ENCODE measurements at regions not wholly inside any gene's neighbourhood (a gene's known extent, or its start where the extent isn't known, plus 50 kb on each side); places are given as distances from the start of the nearest gene placed in this dataset.

DNA sequence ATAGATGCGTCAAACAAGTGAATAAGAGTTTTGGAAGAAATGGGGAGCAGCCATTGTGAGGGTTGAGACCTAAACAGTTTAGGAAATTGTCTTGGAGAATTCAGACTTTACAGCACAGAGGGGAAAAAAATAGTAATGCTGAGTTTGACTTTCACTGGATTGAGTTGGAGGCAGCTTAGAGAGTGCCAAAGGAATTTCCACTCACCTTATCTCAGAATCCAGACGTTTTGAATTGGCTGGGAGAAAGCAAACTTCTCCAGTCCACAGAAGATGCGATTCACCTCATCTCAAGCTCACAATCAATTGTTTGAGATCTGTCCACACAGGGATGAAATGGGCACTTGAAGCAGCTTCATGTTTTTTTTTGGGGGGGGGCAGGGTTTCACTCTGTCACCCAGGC lies 663.5 kb upstream of the SALL1 start:
- no peak for TF ChIP-seq POLR2A (IDR thresholded peaks at IDR 0.05)
- TF ChIP-seq, protein P1, sequence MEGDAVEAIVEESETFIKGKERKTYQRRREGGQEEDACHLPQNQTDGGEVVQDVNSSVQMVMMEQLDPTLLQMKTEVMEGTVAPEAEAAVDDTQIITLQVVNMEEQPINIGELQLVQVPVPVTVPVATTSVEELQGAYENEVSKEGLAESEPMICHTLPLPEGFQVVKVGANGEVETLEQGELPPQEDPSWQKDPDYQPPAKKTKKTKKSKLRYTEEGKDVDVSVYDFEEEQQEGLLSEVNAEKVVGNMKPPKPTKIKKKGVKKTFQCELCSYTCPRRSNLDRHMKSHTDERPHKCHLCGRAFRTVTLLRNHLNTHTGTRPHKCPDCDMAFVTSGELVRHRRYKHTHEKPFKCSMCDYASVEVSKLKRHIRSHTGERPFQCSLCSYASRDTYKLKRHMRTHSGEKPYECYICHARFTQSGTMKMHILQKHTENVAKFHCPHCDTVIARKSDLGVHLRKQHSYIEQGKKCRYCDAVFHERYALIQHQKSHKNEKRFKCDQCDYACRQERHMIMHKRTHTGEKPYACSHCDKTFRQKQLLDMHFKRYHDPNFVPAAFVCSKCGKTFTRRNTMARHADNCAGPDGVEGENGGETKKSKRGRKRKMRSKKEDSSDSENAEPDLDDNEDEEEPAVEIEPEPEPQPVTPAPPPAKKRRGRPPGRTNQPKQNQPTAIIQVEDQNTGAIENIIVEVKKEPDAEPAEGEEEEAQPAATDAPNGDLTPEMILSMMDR (IDR thresholded peaks at IDR 0.05): no peak

All from vagina (tissue), 2 donors.